ENCODE measurements at regions not wholly inside any gene's neighbourhood (a gene's known extent, or its start where the extent isn't known, plus 50 kb on each side); places are given as distances from the start of the nearest gene placed in this dataset.

DNA sequence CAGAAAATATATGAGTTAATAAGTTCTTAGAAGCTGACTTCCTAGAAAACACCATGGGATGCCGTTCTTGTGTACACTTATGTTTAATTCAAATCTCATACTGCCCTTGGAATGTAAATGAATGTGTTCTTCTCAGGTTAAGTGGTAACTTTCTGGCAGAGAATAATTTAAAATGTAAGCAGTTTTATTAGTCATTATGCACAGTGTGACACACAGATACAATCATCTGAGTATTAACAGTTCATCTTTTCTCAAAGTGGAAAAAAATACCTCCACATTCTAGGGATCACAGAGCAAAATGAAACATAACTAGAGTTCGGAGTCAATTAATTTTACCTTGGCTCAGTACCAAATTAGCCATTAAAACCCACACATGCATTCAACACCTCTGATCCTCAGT, 508.1 kb downstream of the CDH9 start:
- TF ChIP-seq, protein P1, sequence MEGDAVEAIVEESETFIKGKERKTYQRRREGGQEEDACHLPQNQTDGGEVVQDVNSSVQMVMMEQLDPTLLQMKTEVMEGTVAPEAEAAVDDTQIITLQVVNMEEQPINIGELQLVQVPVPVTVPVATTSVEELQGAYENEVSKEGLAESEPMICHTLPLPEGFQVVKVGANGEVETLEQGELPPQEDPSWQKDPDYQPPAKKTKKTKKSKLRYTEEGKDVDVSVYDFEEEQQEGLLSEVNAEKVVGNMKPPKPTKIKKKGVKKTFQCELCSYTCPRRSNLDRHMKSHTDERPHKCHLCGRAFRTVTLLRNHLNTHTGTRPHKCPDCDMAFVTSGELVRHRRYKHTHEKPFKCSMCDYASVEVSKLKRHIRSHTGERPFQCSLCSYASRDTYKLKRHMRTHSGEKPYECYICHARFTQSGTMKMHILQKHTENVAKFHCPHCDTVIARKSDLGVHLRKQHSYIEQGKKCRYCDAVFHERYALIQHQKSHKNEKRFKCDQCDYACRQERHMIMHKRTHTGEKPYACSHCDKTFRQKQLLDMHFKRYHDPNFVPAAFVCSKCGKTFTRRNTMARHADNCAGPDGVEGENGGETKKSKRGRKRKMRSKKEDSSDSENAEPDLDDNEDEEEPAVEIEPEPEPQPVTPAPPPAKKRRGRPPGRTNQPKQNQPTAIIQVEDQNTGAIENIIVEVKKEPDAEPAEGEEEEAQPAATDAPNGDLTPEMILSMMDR (IDR thresholded peaks at IDR 0.05; ENCODE audit: poor library complexity, severe bottlenecking), result no peak
- TF ChIP-seq POLR2AphosphoS5 (IDR thresholded peaks at IDR 0.05) (no peak), EZH2 (IDR thresholded peaks at IDR 0.05; ENCODE audit: borderline replicate concordance, insufficient read depth, low read length, poor library complexity, severe bottlenecking) (no peak), SMC3 (conservative IDR thresholded peaks at IDR 0.05; ENCODE audit: poor library complexity) (no peak), TAF1 (IDR thresholded peaks at IDR 0.05; ENCODE audit: low read depth) (no peak)
- TF ChIP-seq, protein P2, sequence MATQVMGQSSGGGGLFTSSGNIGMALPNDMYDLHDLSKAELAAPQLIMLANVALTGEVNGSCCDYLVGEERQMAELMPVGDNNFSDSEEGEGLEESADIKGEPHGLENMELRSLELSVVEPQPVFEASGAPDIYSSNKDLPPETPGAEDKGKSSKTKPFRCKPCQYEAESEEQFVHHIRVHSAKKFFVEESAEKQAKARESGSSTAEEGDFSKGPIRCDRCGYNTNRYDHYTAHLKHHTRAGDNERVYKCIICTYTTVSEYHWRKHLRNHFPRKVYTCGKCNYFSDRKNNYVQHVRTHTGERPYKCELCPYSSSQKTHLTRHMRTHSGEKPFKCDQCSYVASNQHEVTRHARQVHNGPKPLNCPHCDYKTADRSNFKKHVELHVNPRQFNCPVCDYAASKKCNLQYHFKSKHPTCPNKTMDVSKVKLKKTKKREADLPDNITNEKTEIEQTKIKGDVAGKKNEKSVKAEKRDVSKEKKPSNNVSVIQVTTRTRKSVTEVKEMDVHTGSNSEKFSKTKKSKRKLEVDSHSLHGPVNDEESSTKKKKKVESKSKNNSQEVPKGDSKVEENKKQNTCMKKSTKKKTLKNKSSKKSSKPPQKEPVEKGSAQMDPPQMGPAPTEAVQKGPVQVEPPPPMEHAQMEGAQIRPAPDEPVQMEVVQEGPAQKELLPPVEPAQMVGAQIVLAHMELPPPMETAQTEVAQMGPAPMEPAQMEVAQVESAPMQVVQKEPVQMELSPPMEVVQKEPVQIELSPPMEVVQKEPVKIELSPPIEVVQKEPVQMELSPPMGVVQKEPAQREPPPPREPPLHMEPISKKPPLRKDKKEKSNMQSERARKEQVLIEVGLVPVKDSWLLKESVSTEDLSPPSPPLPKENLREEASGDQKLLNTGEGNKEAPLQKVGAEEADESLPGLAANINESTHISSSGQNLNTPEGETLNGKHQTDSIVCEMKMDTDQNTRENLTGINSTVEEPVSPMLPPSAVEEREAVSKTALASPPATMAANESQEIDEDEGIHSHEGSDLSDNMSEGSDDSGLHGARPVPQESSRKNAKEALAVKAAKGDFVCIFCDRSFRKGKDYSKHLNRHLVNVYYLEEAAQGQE (IDR thresholded peaks at IDR 0.05; ENCODE audit: borderline replicate concordance), result no peak
